H9 (cell line): ENCODE measurements at regions not wholly inside any gene's neighbourhood (a gene's known extent, or its start where the extent isn't known, plus 50 kb on each side); places are given as distances from the start of the nearest gene placed in this dataset.

Experiments
- DNase-seq: peaks from one replicate; pipeline ENCODE4 v3.0.0-alpha.2; 2017
- H2AFZ ChIP-seq: one replicate; pipeline ENCODE4 v1.6.1; 2013; ENCODE audit warnings: mild to moderate bottlenecking, low read length, control low read depth, moderate library complexity
- H2AK5ac ChIP-seq: 2 replicates; pipeline ENCODE4 v1.6.1; 2013; ENCODE audit warnings: low read length, control low read depth, mixed read lengths; ENCODE audit not compliant: insufficient read length
- H2BK120ac ChIP-seq: one replicate; pipeline ENCODE4 v1.6.1; 2013; ENCODE audit warnings: low read depth, mild to moderate bottlenecking, low read length, control low read depth, inconsistent platforms; ENCODE audit not compliant: poor library complexity, severe bottlenecking
- H2BK12ac ChIP-seq: 2 replicates; pipeline ENCODE4 v1.6.1; 2013; ENCODE audit warnings: low read length, control low read depth, mixed read lengths, low read depth; ENCODE audit not compliant: insufficient read length
- H2BK15ac ChIP-seq: 2 replicates; pipeline ENCODE4 v1.6.1; 2013; ENCODE audit warnings: low read depth, low read length, control low read depth
- H2BK20ac ChIP-seq: one replicate; pipeline ENCODE4 v1.6.1; 2013; ENCODE audit warnings: low read depth, mild to moderate bottlenecking, low read length, control low read depth, inconsistent platforms; ENCODE audit not compliant: poor library complexity, severe bottlenecking
- H2BK5ac ChIP-seq: 2 replicates; pipeline ENCODE4 v1.6.1; 2013; ENCODE audit warnings: low read length, control low read depth, mixed read lengths; ENCODE audit not compliant: insufficient read length
- H3K14ac ChIP-seq: 2 replicates; pipeline ENCODE4 v1.6.1; 2013; ENCODE audit warnings: low read length, control low read depth; ENCODE audit not compliant: insufficient read depth
- H3K18ac ChIP-seq: 2 replicates; pipeline ENCODE4 v1.6.1; 2013; ENCODE audit warnings: low read depth, mild to moderate bottlenecking, mixed read lengths, low read length, control low read depth; ENCODE audit not compliant: insufficient read length
- H3K23ac ChIP-seq: 2 replicates; pipeline ENCODE4 v1.6.1; 2013; ENCODE audit warnings: low read length, control low read depth, mixed read lengths, low read depth; ENCODE audit not compliant: insufficient read length
- H3K23me2 ChIP-seq: 2 replicates; pipeline ENCODE4 v1.6.1; 2013; ENCODE audit warnings: low read depth, mild to moderate bottlenecking, mixed read lengths, low read length, control low read depth; ENCODE audit not compliant: insufficient read length, poor library complexity, severe bottlenecking
- H3K27ac ChIP-seq: 2 replicates; pipeline ENCODE4 v1.5.1; 2013; ENCODE audit warnings: low read length, control low read depth, mixed read lengths, low read depth; ENCODE audit not compliant: insufficient read length
- H3K27me3 ChIP-seq: 2 replicates; pipeline ENCODE4 v1.6.1; 2013; ENCODE audit warnings: low read length, control low read depth, inconsistent platforms; ENCODE audit not compliant: insufficient read depth
- H3K4ac ChIP-seq: 2 replicates; pipeline ENCODE4 v1.6.1; 2013; ENCODE audit warnings: low read depth, mild to moderate bottlenecking, control low read depth, inconsistent platforms, low read length, moderate library complexity
- H3K4me1 ChIP-seq: 2 replicates; pipeline ENCODE4 v1.6.1; 2013; ENCODE audit warnings: low read length, control low read depth, inconsistent platforms; ENCODE audit not compliant: insufficient read depth
- H3K4me2 ChIP-seq: 2 replicates; pipeline ENCODE4 v1.6.1; 2013; ENCODE audit warnings: low read length, control low read depth, mixed read lengths; ENCODE audit not compliant: insufficient read length, insufficient read depth
- H3K56ac ChIP-seq: 2 replicates; pipeline ENCODE4 v1.6.1; 2013; ENCODE audit warnings: low read depth, mild to moderate bottlenecking, mixed read lengths, low read length, control low read depth; ENCODE audit not compliant: insufficient read length
- H3K79me1 ChIP-seq: 2 replicates; pipeline ENCODE4 v1.6.1; 2013; ENCODE audit warnings: low read depth, mild to moderate bottlenecking, moderate library complexity, low read length, control low read depth, inconsistent platforms; ENCODE audit not compliant: insufficient read depth, poor library complexity, severe bottlenecking
- H3K79me2 ChIP-seq: 2 replicates; pipeline ENCODE4 v1.6.1; 2013; ENCODE audit warnings: low read length, control low read depth, inconsistent platforms; ENCODE audit not compliant: insufficient read depth
- H3K9ac ChIP-seq: 2 replicates; pipeline ENCODE4 v1.6.1; 2013; ENCODE audit warnings: low read length, control low read depth, mixed read lengths; ENCODE audit not compliant: insufficient read length; ENCODE audit errors: extremely low read depth
- H3K9me3 ChIP-seq: one replicate; pipeline ENCODE4 v1.6.1; 2013; ENCODE audit warnings: low read depth, low read length, inconsistent platforms; ENCODE audit not compliant: control insufficient read depth
- H3T11ph ChIP-seq: one replicate; pipeline ENCODE4 v1.6.1; 2013; ENCODE audit warnings: mild to moderate bottlenecking, low read length, control low read depth, inconsistent platforms
- H4K20me1 ChIP-seq: one replicate; pipeline ENCODE4 v1.6.1; 2013; ENCODE audit not compliant: control insufficient read depth, insufficient read length, insufficient read depth
- H4K5ac ChIP-seq: 2 replicates; pipeline ENCODE4 v1.6.1; 2013; ENCODE audit warnings: low read depth, mild to moderate bottlenecking, mixed read lengths, low read length, control low read depth; ENCODE audit not compliant: insufficient read length
- H4K8ac ChIP-seq: replicated peaks from 2 replicates; pipeline ENCODE4 v1.6.1; 2013; ENCODE audit warnings: low read length, control low read depth, mixed read lengths, low read depth; ENCODE audit not compliant: insufficient read length
- H4K91ac ChIP-seq: 2 replicates; pipeline ENCODE4 v1.6.1; 2013; ENCODE audit warnings: low read depth, mild to moderate bottlenecking, moderate library complexity, mixed read lengths, low read length, control low read depth; ENCODE audit not compliant: insufficient read length
- H3K27ac Mint-ChIP-seq, 3 experiments: 2 replicates in 2 of 3; 3 replicates in 1 of 3; pipeline ENCODE4 v1.8.0; 2020 to 2021; ENCODE audit warnings: mixed read lengths in 3 of 3, mild to moderate bottlenecking in 1 of 3, moderate library complexity in 1 of 3
- H3K27me3 Mint-ChIP-seq: 2 replicates; pipeline ENCODE4 v1.8.0; 2021; ENCODE audit warnings: low read depth, mild to moderate bottlenecking, moderate library complexity, mixed read lengths
- H3K36me3 Mint-ChIP-seq, 3 experiments: 2 replicates in 2 of 3; 3 replicates in 1 of 3; pipeline ENCODE4 v1.8.0; 2020 to 2021; ENCODE audit warnings: low read depth in 3 of 3, mixed read lengths in 3 of 3; ENCODE audit not compliant: insufficient read depth in 1 of 3
- H3K4me1 Mint-ChIP-seq, 2 experiments: 2 replicates each; pipeline ENCODE4 v1.8.0; 2020; ENCODE audit warnings: mixed read lengths in 2 of 2
- H3K4me3 Mint-ChIP-seq, 2 experiments: 2 replicates in 1 of 2; 3 replicates in 1 of 2; pipeline ENCODE4 v1.8.0; 2020 to 2021; ENCODE audit warnings: mild to moderate bottlenecking in 2 of 2, mixed read lengths in 2 of 2, moderate library complexity in 1 of 2
- H3K9me3 Mint-ChIP-seq, 2 experiments: 2 replicates in 1 of 2; 3 replicates in 1 of 2; pipeline ENCODE4 v1.8.0; 2020; ENCODE audit warnings: mild to moderate bottlenecking in 2 of 2, mixed read lengths in 2 of 2, moderate library complexity in 1 of 2
- WGBS: extraction: QIAGEN DNeasy Blood & Tissue Kit; methylation state at CpG from one replicate; pipeline ENCODE4 v1.1.7; 2013; ENCODE audit warnings: missing lambda C conversion rate, low lambda C conversion rate, mixed read lengths; ENCODE audit not compliant: insufficient read length; ENCODE audit errors: extremely low coverage; 5-methylcytosine and 5-hydroxymethylcytosine counted together
- TF ChIP-seq, protein P1 (sequence below): fragments of 200-600 bp; sonication (generic); conservative IDR thresholded peaks from 3 replicates; pipeline ENCODE4 v1.8.0; 2021; ENCODE audit warnings: antibody characterized with exemption, mild to moderate bottlenecking

GRCh38 chr11:127986073-127986472 lies 601.3 kb downstream of the ETS1 start:
- no peak overlapping the region for H2BK120ac ChIP-seq
- no peak overlapping the region for H2BK5ac ChIP-seq
- Mint-ChIP-seq H3K4me3 (no peak overlapping the region), H3K27ac (no peak overlapping the region), H3K27me3 (no peaks in the 10 kb centered on the region), H3K9me3 (peaks cover 0 to 8% of the 10 kb centered on the region in 2 experiments; a peak in 2 of 5 replicates), H3K36me3 (peaks cover 0 to 4% (median 0%) of the 10 kb centered on the region in 3 experiments; a peak in 1 of 7 replicates), H3K4me1 (peaks cover 7 to 9% of the 10 kb centered on the region in 2 experiments)
- no peak overlapping the region for H3K14ac ChIP-seq
- no peaks in the 10 kb centered on the region; the same call in 1 of the 2 replicates for H3K4me1 ChIP-seq
- H4K8ac ChIP-seq, result no peak overlapping the region
- no CpG with 5 or more reads among the region's 4 CpGs for WGBS
- H3K23ac ChIP-seq, result no peak overlapping the region
- H2BK15ac ChIP-seq, result no peak overlapping the region
- H4K91ac ChIP-seq, result no peak overlapping the region
- H3K4me2 ChIP-seq, result no peak overlapping the region
- no peak overlapping the region for H2BK12ac ChIP-seq
- no peaks in the 10 kb centered on the region for H3K9me3 ChIP-seq
- H3K4ac ChIP-seq, result no peak overlapping the region
- H3K27me3 ChIP-seq, result no peaks in the 10 kb centered on the region
- H3K79me2 ChIP-seq, result no peaks in the 10 kb centered on the region
- H2AFZ ChIP-seq, result no peak overlapping the region
- H4K20me1 ChIP-seq, result no peaks in the 10 kb centered on the region
- H3T11ph ChIP-seq, result no peak overlapping the region
- TF ChIP-seq, protein P1, sequence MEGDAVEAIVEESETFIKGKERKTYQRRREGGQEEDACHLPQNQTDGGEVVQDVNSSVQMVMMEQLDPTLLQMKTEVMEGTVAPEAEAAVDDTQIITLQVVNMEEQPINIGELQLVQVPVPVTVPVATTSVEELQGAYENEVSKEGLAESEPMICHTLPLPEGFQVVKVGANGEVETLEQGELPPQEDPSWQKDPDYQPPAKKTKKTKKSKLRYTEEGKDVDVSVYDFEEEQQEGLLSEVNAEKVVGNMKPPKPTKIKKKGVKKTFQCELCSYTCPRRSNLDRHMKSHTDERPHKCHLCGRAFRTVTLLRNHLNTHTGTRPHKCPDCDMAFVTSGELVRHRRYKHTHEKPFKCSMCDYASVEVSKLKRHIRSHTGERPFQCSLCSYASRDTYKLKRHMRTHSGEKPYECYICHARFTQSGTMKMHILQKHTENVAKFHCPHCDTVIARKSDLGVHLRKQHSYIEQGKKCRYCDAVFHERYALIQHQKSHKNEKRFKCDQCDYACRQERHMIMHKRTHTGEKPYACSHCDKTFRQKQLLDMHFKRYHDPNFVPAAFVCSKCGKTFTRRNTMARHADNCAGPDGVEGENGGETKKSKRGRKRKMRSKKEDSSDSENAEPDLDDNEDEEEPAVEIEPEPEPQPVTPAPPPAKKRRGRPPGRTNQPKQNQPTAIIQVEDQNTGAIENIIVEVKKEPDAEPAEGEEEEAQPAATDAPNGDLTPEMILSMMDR, result no peak
- no peaks in the 10 kb centered on the region for H3K79me1 ChIP-seq
- no peak overlapping the region for H3K9ac ChIP-seq
- no peak overlapping the region for H2AK5ac ChIP-seq
- no peak overlapping the region for H3K18ac ChIP-seq
- H3K23me2 ChIP-seq, result no peaks in the 10 kb centered on the region
- H3K27ac ChIP-seq, result no peak overlapping the region
- no peak overlapping the region for H2BK20ac ChIP-seq
- no peak overlapping the region for H4K5ac ChIP-seq
- no peak for DNase-seq
- no peak overlapping the region for H3K56ac ChIP-seq
